HepG2 (cell line): ENCODE measurements at regions not wholly inside any gene's neighbourhood (a gene's known extent, or its start where the extent isn't known, plus 50 kb on each side); places are given as distances from the start of the nearest gene placed in this dataset.

ENCODE experiments used
- ATF5 ChIP-seq: sonication (generic); formaldehyde crosslinking; IDR thresholded peaks from 2 replicates; pipeline ENCODE4 v1.4.0; 2020; ENCODE audit warnings: mild to moderate bottlenecking, low read depth, missing genetic modification reagents
- EED ChIP-seq: sonication (generic); formaldehyde crosslinking; IDR thresholded peaks from 2 replicates; pipeline ENCODE4 v1.5.0; 2020; ENCODE audit warnings: mild to moderate bottlenecking, missing genetic modification reagents
- FOSL2 ChIP-seq: sonication (generic); formaldehyde crosslinking; IDR thresholded peaks from 2 replicates; pipeline ENCODE4 v1.4.0; 2020; ENCODE audit warnings: missing genetic modification reagents
- GATAD2A ChIP-seq: IDR thresholded peaks from 2 replicates; pipeline ENCODE4 v1.6.1; 2016
- HMGXB3 ChIP-seq: sonication (generic); formaldehyde crosslinking; IDR thresholded peaks from 2 replicates; pipeline ENCODE4 v1.4.0; 2020; ENCODE audit warnings: missing genetic modification reagents, borderline replicate concordance
- MIER3 ChIP-seq: IDR thresholded peaks from 2 replicates; pipeline ENCODE4 v1.6.1; 2016; ENCODE audit warnings: missing compliant biosample characterization, borderline replicate concordance
- MYNN ChIP-seq: sonication (generic); formaldehyde crosslinking; IDR thresholded peaks from 2 replicates; pipeline ENCODE4 v1.4.0; 2020; ENCODE audit warnings: mild to moderate bottlenecking, low read depth, missing genetic modification reagents
- PCBP1 ChIP-seq: fragments of 200-400 bp; formaldehyde crosslinking; IDR thresholded peaks from 2 replicates; pipeline ENCODE4 v1.6.1; 2017; ENCODE audit warnings: mild to moderate bottlenecking, low read depth, low read length, borderline replicate concordance
- SAP130 ChIP-seq: IDR thresholded peaks from 2 replicates; pipeline ENCODE4 v1.6.1; 2016; ENCODE audit warnings: low read depth
- TRIM24 ChIP-seq: sonication (generic); formaldehyde crosslinking; IDR thresholded peaks from 2 replicates; pipeline ENCODE4 v1.8.0; 2022; ENCODE audit warnings: mild to moderate bottlenecking, missing genetic modification reagents
- ZBED4 ChIP-seq: sonication (generic); formaldehyde crosslinking; IDR thresholded peaks from 2 replicates; pipeline ENCODE4 v1.4.0; 2020; ENCODE audit warnings: missing genetic modification reagents, borderline replicate concordance
- ZGPAT ChIP-seq: IDR thresholded peaks from 2 replicates; pipeline ENCODE4 v1.6.1; 2016; ENCODE audit warnings: mild to moderate bottlenecking
- ZKSCAN1 ChIP-seq: fragments of 150-350 bp; IDR thresholded peaks from 2 replicates; pipeline ENCODE4 v1.6.1; 2014; ENCODE audit warnings: low read length
- ZNF362 ChIP-seq: sonication (generic); formaldehyde crosslinking; IDR thresholded peaks from 2 replicates; pipeline ENCODE4 v1.4.0; 2020; ENCODE audit warnings: missing genetic modification reagents, mild to moderate bottlenecking, borderline replicate concordance
- ZNF652 ChIP-seq: IDR thresholded peaks from 2 replicates; pipeline ENCODE4 v1.6.1; 2016; ENCODE audit warnings: low read depth, borderline replicate concordance
- ZNF713 ChIP-seq: sonication (generic); formaldehyde crosslinking; IDR thresholded peaks from 2 replicates; pipeline ENCODE4 v1.4.0; 2020; ENCODE audit warnings: mild to moderate bottlenecking, missing genetic modification reagents

GRCh38 chr2:8138923-8139667 is 542.8 kb upstream of the ID2 start (continued):
- TF ChIP-seq HMGXB3 (CRISPR knock-in tag) (peak; percentile 59; the same call in 1 of the 2 replicates), EED (CRISPR knock-in tag) (0 out of 2 replicates have a peak, but pooled peaks have one; percentile 62), TRIM24 (CRISPR knock-in tag) (peak; percentile 95), PCBP1 (no peak), ZBED4 (CRISPR knock-in tag) (peak; percentile 35), MYNN (no peak), MIER3 (CRISPR knock-in tag) (0 out of 2 replicates have a peak, but pooled peaks have one; percentile 6), ZNF362 (CRISPR knock-in tag) (peak; percentile 100), SAP130 (CRISPR knock-in tag) (peak; percentile 56), FOSL2 (peak; percentile 57), ZKSCAN1 (no peak), GATAD2A (CRISPR knock-in tag) (peak; percentile 98), ZGPAT (CRISPR knock-in tag) (peak; percentile 92), ZNF652 (CRISPR knock-in tag) (peak; percentile 44; the same call in 1 of the 2 replicates), ATF5 (no peak), ZNF713 (no peak)
